HCT116 (cell line): ENCODE measurements at regions not wholly inside any gene's neighbourhood (a gene's known extent, or its start where the extent isn't known, plus 50 kb on each side); places are given as distances from the start of the nearest gene placed in this dataset.

Experiments used
- ATAC-seq: fragments of 200-7000 bp; cut with Tn5 transposase; 2 replicates; pipeline ENCODE4 v1.9.1; 2020; ENCODE audit warnings: mild to moderate bottlenecking, moderate library complexity
- BruUV-seq: library from RNA; stranded (reverse); fragments of 400-500 nt; replicated peaks from 2 replicates; lab custom pipeline; 2021; lab: Mats Ljungman, UMichigan
- CTCF ChIA-PET: fragments of 300-600 bp; sonication (Branson Sonifier 250); formaldehyde crosslinking; loops from one replicate; lab custom pipeline; 2021; ENCODE audit warnings: antibody characterized with exemption; lab: Charles Lee
- POLR2A ChIA-PET: fragments of 300-600, 350-600 bp; sonication (Branson Sonifier 250); formaldehyde crosslinking; loops from one replicate; lab custom pipeline; 2021; ENCODE audit warnings: antibody characterized with exemption; lab: Charles Lee
- RAD21 ChIA-PET, 2 experiments: fragments of 300-600 bp; sonication (Branson Sonifier 250); formaldehyde crosslinking; loops; one replicate each; lab custom pipeline; 2023; ENCODE audit warnings: low total read pairs in 2 of 2; ENCODE audit not compliant: uncharacterized antibody in 2 of 2, unreplicated experiment in 2 of 2, low non-redundant PET in 1 of 2; lab: Charles Lee
- DNase-seq: peaks from one replicate; pipeline ENCODE4 v3.0.0-alpha.2; 2010; ENCODE audit warnings: low read depth, low spot score
- H2AFZ ChIP-seq: fragments of 200-600 bp; shearing (Covaris generic), sonication (generic); 2 replicates; pipeline ENCODE4 v1.6.1; 2017; ENCODE audit warnings: low read depth, mixed run types, mixed read lengths, antibody characterized with exemption, low read length; ENCODE audit not compliant: poor library complexity, severe bottlenecking
- H3K27ac ChIP-seq: 2 replicates; pipeline ENCODE4 v1.5.1; 2012; ENCODE audit warnings: low read depth, low read length
- H3K27me3 ChIP-seq: fragments of 200-600 bp; sonication (generic); 2 replicates; pipeline ENCODE4 v1.6.1; 2016; ENCODE audit warnings: mixed run types, low read length, mixed read lengths; ENCODE audit not compliant: insufficient read depth
- H3K36me3 ChIP-seq, 2 experiments: fragments of 200-500 bp in 1 of 2; fragments of 200-600 bp in 1 of 2; sonication (Bioruptor generic) in 1 of 2; sonication (generic) in 1 of 2; 2 replicates each; pipeline versions ENCODE4 v1.5.1 to v1.6.1; 2014 to 2016; ENCODE audit warnings: low read length in 2 of 2, inconsistent platforms in 1 of 2, mixed read lengths in 1 of 2, mixed run types in 1 of 2; ENCODE audit not compliant: insufficient read depth in 2 of 2, control insufficient read depth in 1 of 2
- H3K4me1 ChIP-seq, 2 experiments: fragments of 200-600 bp in 1 of 2; sonication (generic) in 1 of 2; 2 replicates each; pipeline versions ENCODE4 v1.5.1 to v1.6.1; 2012 to 2017; ENCODE audit warnings: low read length in 2 of 2, inconsistent platforms in 1 of 2, mild to moderate bottlenecking in 1 of 2, mixed read lengths in 1 of 2, mixed run types in 1 of 2, moderate library complexity in 1 of 2; ENCODE audit not compliant: insufficient read depth in 2 of 2, control insufficient read depth in 1 of 2
- H3K4me2 ChIP-seq: fragments of 200-600 bp; sonication (generic); 2 replicates; pipeline ENCODE4 v1.6.1; 2017; ENCODE audit warnings: mixed run types, low read length, mixed read lengths
- H3K4me3 ChIP-seq, 2 experiments: fragments of 200-600 bp in 1 of 2; sonication (generic) in 1 of 2; replicated peaks in 1 of 2; 2 replicates each; pipeline ENCODE4 v1.5.1; 2011 to 2016; ENCODE audit warnings: low read length in 2 of 2, control low read depth in 1 of 2, low read depth in 1 of 2, mild to moderate bottlenecking in 1 of 2, mixed read lengths in 1 of 2, mixed run types in 1 of 2
- H3K79me2 ChIP-seq: fragments of 200-600 bp; sonication (generic); 2 replicates; pipeline ENCODE4 v1.6.1; 2017; ENCODE audit warnings: mild to moderate bottlenecking, mixed run types, low read length, moderate library complexity, mixed read lengths; ENCODE audit not compliant: insufficient read depth
- H3K9ac ChIP-seq: fragments of 200-600 bp; sonication (generic); 2 replicates; pipeline ENCODE4 v1.6.1; 2016; ENCODE audit warnings: low read length, mixed read lengths
- H3K9me2 ChIP-seq: fragments of 200-600 bp; sonication (generic), shearing (Covaris generic); 2 replicates; pipeline ENCODE4 v1.6.1; 2017; ENCODE audit warnings: mixed run types, mild to moderate bottlenecking, moderate library complexity; ENCODE audit not compliant: insufficient read depth
- H3K9me3 ChIP-seq, 2 experiments: fragments of 200-500 bp in 1 of 2; fragments of 200-600 bp in 1 of 2; sonication (Bioruptor generic) in 1 of 2; sonication (generic) in 1 of 2; 2 replicates each; pipeline ENCODE4 v1.6.1; 2014 to 2017; ENCODE audit warnings: low read length in 2 of 2, mixed read lengths in 2 of 2, inconsistent platforms in 1 of 2, low read depth in 1 of 2, mild to moderate bottlenecking in 1 of 2, mixed run types in 1 of 2, moderate library complexity in 1 of 2; ENCODE audit not compliant: control insufficient read depth in 1 of 2, insufficient read depth in 1 of 2
- H4K20me1 ChIP-seq: fragments of 200-600 bp; sonication (generic), shearing (Covaris generic); 2 replicates; pipeline ENCODE4 v1.6.1; 2017; ENCODE audit warnings: mixed run types, mild to moderate bottlenecking, moderate library complexity; ENCODE audit not compliant: insufficient read depth
- CEBPB ChIP-seq: IDR thresholded peaks from 2 replicates; pipeline ENCODE4 v1.6.1; 2012; ENCODE audit warnings: low read depth
- EGR1 ChIP-seq: IDR thresholded peaks from 2 replicates; pipeline ENCODE4 v1.6.1; 2012; ENCODE audit warnings: low read depth
- ELF1 ChIP-seq: IDR thresholded peaks from 2 replicates; pipeline ENCODE4 v1.6.1; 2012; ENCODE audit warnings: low read depth, borderline replicate concordance
- EZH2 ChIP-seq: fragments of 200-600 bp; sonication (generic); IDR thresholded peaks from 2 replicates; pipeline ENCODE4 v1.6.1; 2017; ENCODE audit warnings: antibody characterized with exemption, mixed run types
- EZH2phosphoT487 ChIP-seq: fragments of 200-600 bp; IDR thresholded peaks from 2 replicates; pipeline ENCODE4 v1.6.1; 2018; ENCODE audit warnings: antibody characterized with exemption, borderline replicate concordance
- FOSL1 ChIP-seq: IDR thresholded peaks from 2 replicates; pipeline ENCODE4 v1.6.1; 2012; ENCODE audit warnings: low read depth
- JUND ChIP-seq: IDR thresholded peaks from 2 replicates; pipeline ENCODE4 v1.6.1; 2012
- MAX ChIP-seq: IDR thresholded peaks from 2 replicates; pipeline ENCODE4 v1.6.1; 2012
- POLR2AphosphoS5 ChIP-seq: IDR thresholded peaks from 2 replicates; pipeline ENCODE4 v1.6.1; 2011; ENCODE audit warnings: mild to moderate bottlenecking, low read depth, low read length, moderate library complexity
- RAD21 ChIP-seq: IDR thresholded peaks from 2 replicates; pipeline ENCODE4 v1.6.1; 2012; ENCODE audit warnings: low read depth, mild to moderate bottlenecking
- SIN3A ChIP-seq: IDR thresholded peaks from 2 replicates; pipeline ENCODE4 v1.6.1; 2012; ENCODE audit warnings: low read depth
- SP1 ChIP-seq: IDR thresholded peaks from 2 replicates; pipeline ENCODE4 v1.6.1; 2012; ENCODE audit warnings: low read depth
- TCF7L2 ChIP-seq: IDR thresholded peaks from 2 replicates; pipeline ENCODE4 v1.7.0; 2011; ENCODE audit warnings: borderline replicate concordance, inconsistent platforms; ENCODE audit not compliant: insufficient read depth, insufficient read length; ENCODE audit errors: extremely low read depth
- ZFX ChIP-seq: fragments of 450-650 bp; IDR thresholded peaks from 2 replicates; pipeline ENCODE4 v1.6.1; 2017
- ZNF274 ChIP-seq: fragments of 200-500 bp; sonication (Bioruptor generic); IDR thresholded peaks from 2 replicates; pipeline ENCODE4 v1.6.1; 2014; ENCODE audit warnings: mild to moderate bottlenecking, low read depth, low read length, inconsistent platforms
- intact Hi-C: fragments of 100-400 bp; cut with micrococcal nuclease; formaldehyde crosslinking; loops from 2 replicates; pipeline ENCODE4 v1.10.0; 2022
- TF ChIP-seq, protein P1 (sequence below): IDR thresholded peaks from 2 replicates; pipeline ENCODE4 v1.6.1; 2012
- TF ChIP-seq, protein P2 (sequence below): IDR thresholded peaks from 2 replicates; pipeline ENCODE4 v1.6.1; 2011; ENCODE audit warnings: mild to moderate bottlenecking, low read length, moderate library complexity; ENCODE audit not compliant: insufficient replicate concordance; ENCODE audit errors: extremely low read depth

DNA sequence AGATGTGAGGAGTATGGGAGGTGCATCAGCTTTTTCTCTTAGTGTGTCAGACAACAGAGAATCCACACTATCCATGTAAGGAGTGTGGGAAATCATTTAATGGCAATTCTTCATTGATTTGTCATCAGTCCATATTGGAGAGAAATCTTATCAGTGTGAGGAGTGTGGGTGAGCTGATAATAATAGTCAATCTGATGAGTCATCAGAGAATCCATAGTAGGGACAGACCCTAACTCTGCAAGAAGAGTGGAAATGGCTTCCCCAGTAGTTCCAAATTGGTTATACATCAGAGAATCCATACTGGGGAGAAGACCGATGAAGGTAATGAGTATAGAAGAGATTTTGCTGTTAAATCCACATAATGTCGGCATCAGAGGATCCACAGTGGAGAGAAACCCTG is 150.5 kb upstream of the THUMPD2 start (continued):
- TF ChIP-seq, protein P1, sequence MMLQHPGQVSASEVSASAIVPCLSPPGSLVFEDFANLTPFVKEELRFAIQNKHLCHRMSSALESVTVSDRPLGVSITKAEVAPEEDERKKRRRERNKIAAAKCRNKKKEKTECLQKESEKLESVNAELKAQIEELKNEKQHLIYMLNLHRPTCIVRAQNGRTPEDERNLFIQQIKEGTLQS = no peak
- no peak for TF ChIP-seq EZH2phosphoT487
- TF ChIP-seq EZH2 = no peak
- no peak for TF ChIP-seq ZNF274

DNA sequence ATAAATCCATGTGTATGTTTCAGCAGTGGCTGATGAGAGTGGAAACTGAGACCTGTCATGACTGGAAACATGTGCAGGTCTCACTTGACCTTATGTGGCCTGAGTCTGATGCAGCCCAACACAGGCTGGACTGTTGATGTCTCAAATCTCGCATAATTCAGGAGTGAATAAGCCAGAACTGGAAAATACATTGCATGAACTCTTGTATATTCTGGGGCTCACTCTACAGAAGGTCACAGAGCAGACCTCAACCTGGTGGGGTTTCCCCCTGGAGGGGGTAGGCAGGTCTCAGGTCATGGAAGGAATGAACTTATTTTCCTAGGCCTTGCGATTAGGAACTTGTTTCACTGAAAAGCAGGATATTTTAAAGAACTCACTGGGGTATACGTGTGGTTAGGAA is 146.3 kb upstream of the THUMPD2 start:
- no peaks in the 10 kb centered on the region for H3K79me2 ChIP-seq
- CTCF ChIA-PET = no interaction called here
- no peak overlapping the region for H3K9ac ChIP-seq
- H3K36me3 ChIP-seq = no peaks in the 10 kb centered on the region
- H4K20me1 ChIP-seq = no peaks in the 10 kb centered on the region
- no peak overlapping the region for H2AFZ ChIP-seq
- H3K4me3 ChIP-seq = no peak overlapping the region
- RAD21 ChIA-PET = no interaction called here
- POLR2A ChIA-PET = no interaction called here
- H3K4me2 ChIP-seq = no peak overlapping the region
- no peaks in the 10 kb centered on the region for H3K9me3 ChIP-seq
- H3K4me1 ChIP-seq = no peaks in the 10 kb centered on the region
- TF ChIP-seq POLR2AphosphoS5 = no peak
- no peak for TF ChIP-seq TCF7L2
- TF ChIP-seq, protein P2, sequence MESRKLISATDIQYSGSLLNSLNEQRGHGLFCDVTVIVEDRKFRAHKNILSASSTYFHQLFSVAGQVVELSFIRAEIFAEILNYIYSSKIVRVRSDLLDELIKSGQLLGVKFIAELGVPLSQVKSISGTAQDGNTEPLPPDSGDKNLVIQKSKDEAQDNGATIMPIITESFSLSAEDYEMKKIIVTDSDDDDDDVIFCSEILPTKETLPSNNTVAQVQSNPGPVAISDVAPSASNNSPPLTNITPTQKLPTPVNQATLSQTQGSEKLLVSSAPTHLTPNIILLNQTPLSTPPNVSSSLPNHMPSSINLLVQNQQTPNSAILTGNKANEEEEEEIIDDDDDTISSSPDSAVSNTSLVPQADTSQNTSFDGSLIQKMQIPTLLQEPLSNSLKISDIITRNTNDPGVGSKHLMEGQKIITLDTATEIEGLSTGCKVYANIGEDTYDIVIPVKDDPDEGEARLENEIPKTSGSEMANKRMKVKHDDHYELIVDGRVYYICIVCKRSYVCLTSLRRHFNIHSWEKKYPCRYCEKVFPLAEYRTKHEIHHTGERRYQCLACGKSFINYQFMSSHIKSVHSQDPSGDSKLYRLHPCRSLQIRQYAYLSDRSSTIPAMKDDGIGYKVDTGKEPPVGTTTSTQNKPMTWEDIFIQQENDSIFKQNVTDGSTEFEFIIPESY = no peak
- TF ChIP-seq RAD21 = no peak
- TF ChIP-seq MAX = no peak
- TF ChIP-seq EGR1 = no peak
- TF ChIP-seq EZH2phosphoT487 = no peak
- TF ChIP-seq SP1 = no peak
- no peak for TF ChIP-seq JUND
- no peak for TF ChIP-seq CEBPB
- TF ChIP-seq ELF1 = no peak
- no peak for TF ChIP-seq SIN3A
- TF ChIP-seq FOSL1 = no peak
- no peak for TF ChIP-seq ZFX
- ATAC-seq = no peak
- peaks cover 11% of the 10 kb centered on the region for H3K27me3 ChIP-seq
- H3K27ac ChIP-seq = no peak overlapping the region
- DNase-seq = no peak
- intact Hi-C loops = no loop called here
- no TSS peak for BruUV-seq
- H3K9me2 ChIP-seq = no peaks in the 10 kb centered on the region
